K562 (cell line): ENCODE measurements at regions not wholly inside any gene's neighbourhood (a gene's known extent, or its start where the extent isn't known, plus 50 kb on each side); places are given as distances from the start of the nearest gene placed in this dataset.

Experiments
- ATAC-seq: fragments of 200-7000 bp; cut with Tn5 transposase; 3 replicates; pipeline ENCODE4 v1.9.1; 2020; ENCODE audit warnings: moderate library complexity
- BruUV-seq: library from RNA; stranded (reverse); fragments of 400-500 nt; replicated peaks from 2 replicates; lab custom pipeline; 2021; lab: Mats Ljungman, UMichigan
- CTCF ChIA-PET: fragments of 300-600 bp; formaldehyde crosslinking; extraction: SDS; loops from one replicate; lab custom pipeline; 2021; ENCODE audit warnings: low intra/inter-chr PET ratio; lab: Yijun Ruan, JAX
- POLR2A ChIA-PET: fragments of 300-600, 350-650 bp; sonication (Branson Sonifier 250); formaldehyde crosslinking; extraction: SDS; loops from one replicate; lab custom pipeline; 2021; ENCODE audit warnings: antibody characterized with exemption, inconsistent platforms; lab: Yijun Ruan, JAX
- DNase-seq, 4 experiments: peaks; one replicate each; pipeline versions ENCODE4 v3.0.0 to v3.0.0-alpha.2; 2011 to 2018; ENCODE audit warnings: low spot score in 3 of 4, mixed read lengths in 3 of 4; ENCODE audit errors: extremely low read depth in 1 of 4
- FAIRE-seq: peaks from 2 replicates; lab custom pipeline; 2011; peaks lifted over from hg19 to GRCh38; lab: Jason Lieb, UNC
- H2AFZ ChIP-seq: 2 replicates; pipeline ENCODE4 v1.6.0; 2011; ENCODE audit warnings: low read depth, low read length, control low read depth, inconsistent platforms
- H3K27ac ChIP-seq: fragments of 200-600 bp; 3 replicates; pipeline ENCODE4 v1.8.0; 2011; ENCODE audit warnings: low read depth, mild to moderate bottlenecking, control low read depth, inconsistent platforms, low read length, moderate library complexity, mixed read lengths; ENCODE audit errors: extremely low read depth
- H3K27me3 ChIP-seq, 2 experiments: fragments of 300-600 bp in 1 of 2; 2 replicates in 1 of 2; 3 replicates in 1 of 2; pipeline versions ENCODE4 v1.6.0 to v1.8.0; 2011; ENCODE audit warnings: inconsistent platforms in 2 of 2, low read length in 2 of 2, mild to moderate bottlenecking in 1 of 2, mixed read lengths in 1 of 2, moderate library complexity in 1 of 2; ENCODE audit not compliant: control insufficient read depth in 2 of 2, insufficient read depth in 2 of 2
- H3K36me3 ChIP-seq: fragments of 300-600 bp; 3 replicates; pipeline ENCODE4 v1.8.0; 2011; ENCODE audit warnings: mild to moderate bottlenecking, low read length, inconsistent platforms; ENCODE audit not compliant: control insufficient read depth, insufficient read depth
- H3K4me1 ChIP-seq, 2 experiments: fragments of 200-600 bp in 1 of 2; replicated peaks in 1 of 2; 2 replicates in 1 of 2; 3 replicates in 1 of 2; pipeline versions ENCODE4 v1.5.1 to v1.8.0; 2011; ENCODE audit warnings: inconsistent platforms in 2 of 2, low read length in 2 of 2, mild to moderate bottlenecking in 1 of 2, mixed read lengths in 1 of 2, moderate library complexity in 1 of 2; ENCODE audit not compliant: control insufficient read depth in 2 of 2, insufficient read depth in 2 of 2
- H3K4me2 ChIP-seq: 2 replicates; pipeline ENCODE4 v1.6.1; 2011; ENCODE audit warnings: low read length, control low read depth, inconsistent platforms, mixed read lengths; ENCODE audit not compliant: insufficient read depth
- H3K4me3 ChIP-seq: fragments of 200-600 bp; sonication (generic), shearing (Covaris generic); 2 replicates; pipeline ENCODE4 v1.5.1; 2016; ENCODE audit warnings: control low read depth, inconsistent platforms
- H3K79me2 ChIP-seq: fragments of 200-600 bp; 3 replicates; pipeline ENCODE4 v1.8.0; 2011; ENCODE audit warnings: low read length, inconsistent platforms; ENCODE audit not compliant: control insufficient read depth, insufficient read depth
- H3K9ac ChIP-seq, 2 experiments: 2 replicates each; pipeline versions ENCODE4 v1.6.0 to v1.6.1; 2011; ENCODE audit warnings: low read depth in 2 of 2, low read length in 2 of 2, control low read depth in 1 of 2, inconsistent platforms in 1 of 2, mild to moderate bottlenecking in 1 of 2, mixed read lengths in 1 of 2; ENCODE audit not compliant: insufficient read depth in 1 of 2
- H3K9me1 ChIP-seq: one replicate; pipeline ENCODE4 v1.6.0; 2011; ENCODE audit warnings: inconsistent platforms, mild to moderate bottlenecking, low read length, moderate library complexity; ENCODE audit not compliant: control insufficient read depth, insufficient read depth
- H3K9me3 ChIP-seq: replicated peaks from 2 replicates; pipeline ENCODE4 v1.5.1; 2011; ENCODE audit warnings: low read depth, low read length, inconsistent platforms; ENCODE audit not compliant: control insufficient read depth, insufficient read depth
- H4K20me1 ChIP-seq: replicated peaks from 2 replicates; pipeline ENCODE4 v1.6.1; 2011; ENCODE audit warnings: low read length, inconsistent platforms, mixed read lengths; ENCODE audit not compliant: control insufficient read depth, insufficient read depth
- ATF7 ChIP-seq: fragments of 450-650 bp; IDR thresholded peaks from 2 replicates; pipeline ENCODE4 v1.7.1; 2014; ENCODE audit warnings: mild to moderate bottlenecking, moderate library complexity
- CBX2 ChIP-seq: fragments of 200-600 bp; sonication (generic); IDR thresholded peaks from one replicate; pipeline ENCODE4 v1.6.1; 2012; ENCODE audit warnings: mild to moderate bottlenecking, low read length, inconsistent platforms; ENCODE audit not compliant: insufficient read depth, poor library complexity, severe bottlenecking
- ELF2 ChIP-seq: fragments of 250-450 bp; sonication (Bioruptor Pico); IDR thresholded peaks from 2 replicates; pipeline ENCODE4 v1.5.0; 2021; ENCODE audit warnings: mild to moderate bottlenecking
- FOXP4 ChIP-seq: sonication (generic); formaldehyde crosslinking; IDR thresholded peaks from 2 replicates; pipeline ENCODE4 v1.8.0; 2022; ENCODE audit warnings: mild to moderate bottlenecking, missing genetic modification reagents, borderline replicate concordance
- GABPA ChIP-seq: fragments of 200-800 bp; sonication (Bioruptor generic); conservative IDR thresholded peaks from 2 replicates; pipeline ENCODE4 v1.6.1; 2016; ENCODE audit warnings: low read depth, missing genetic modification characterization, missing compliant biosample characterization
- RNF219 ChIP-seq: fragments of 250-450 bp; sonication (Bioruptor Pico); IDR thresholded peaks from 2 replicates; pipeline ENCODE4 v1.5.0; 2022; ENCODE audit warnings: mild to moderate bottlenecking
- STAT5A ChIP-seq: IDR thresholded peaks from 2 replicates; pipeline ENCODE4 v1.6.1; 2012; ENCODE audit warnings: low read length, inconsistent platforms, borderline replicate concordance
- TAF1 ChIP-seq: IDR thresholded peaks from 2 replicates; pipeline ENCODE4 v1.6.1; 2011; ENCODE audit warnings: mild to moderate bottlenecking, low read length, moderate library complexity; ENCODE audit not compliant: insufficient read depth, control insufficient read depth, severe bottlenecking; ENCODE audit errors: extremely low read depth
- TBP ChIP-seq: optimal IDR thresholded peaks from 2 replicates; pipeline ENCODE3; 2011; ENCODE audit warnings: low read depth, low read length, improper control_type of control experiment
- ZBTB5 ChIP-seq: fragments of 450-650 bp; IDR thresholded peaks from 2 replicates; pipeline ENCODE4 v1.6.1; 2017; ENCODE audit warnings: antibody characterized with exemption
- ZNF77 ChIP-seq: fragments of 250-450 bp; sonication (Bioruptor Pico); IDR thresholded peaks from 2 replicates; pipeline ENCODE4 v1.5.0; 2020
- WGBS: fragments of 100-300 bp; shearing (Covaris generic); methylation state at CpG from one replicate; pipeline ENCODE4 v1.1.6; 2016; ENCODE audit warnings: low coverage, mixed read lengths; ENCODE audit not compliant: insufficient coverage; ENCODE audit errors: missing lambda C conversion rate; 5-methylcytosine and 5-hydroxymethylcytosine counted together
- in situ Hi-C: fragments of 300-500 bp; cut with MboI; formaldehyde crosslinking; loops from 4 replicates; pipeline ENCODE4 v1.15.0; 2018; ENCODE audit warnings: inconsistent platforms, mixed read lengths
- intact Hi-C: fragments of 100-400 bp; cut with micrococcal nuclease; formaldehyde crosslinking; loops from 2 replicates; pipeline ENCODE4 v1.14.2; 2022
- TF ChIP-seq, protein P1 (sequence below): IDR thresholded peaks from 2 replicates; pipeline ENCODE4 v1.6.1; 2016; ENCODE audit warnings: missing genetic modification characterization, missing compliant biosample characterization
- TF ChIP-seq, protein P2 (sequence below): sonication (generic); IDR thresholded peaks from 2 replicates; pipeline ENCODE4 v1.6.1; 2016

GRCh38 chr9:115225459-115226116, 107.6 kb upstream of the TNC start:
- CTCF ChIA-PET, result no interaction called here
- no peak for FAIRE-seq
- BruUV-seq, result no TSS peak
- TF ChIP-seq, protein P1, sequence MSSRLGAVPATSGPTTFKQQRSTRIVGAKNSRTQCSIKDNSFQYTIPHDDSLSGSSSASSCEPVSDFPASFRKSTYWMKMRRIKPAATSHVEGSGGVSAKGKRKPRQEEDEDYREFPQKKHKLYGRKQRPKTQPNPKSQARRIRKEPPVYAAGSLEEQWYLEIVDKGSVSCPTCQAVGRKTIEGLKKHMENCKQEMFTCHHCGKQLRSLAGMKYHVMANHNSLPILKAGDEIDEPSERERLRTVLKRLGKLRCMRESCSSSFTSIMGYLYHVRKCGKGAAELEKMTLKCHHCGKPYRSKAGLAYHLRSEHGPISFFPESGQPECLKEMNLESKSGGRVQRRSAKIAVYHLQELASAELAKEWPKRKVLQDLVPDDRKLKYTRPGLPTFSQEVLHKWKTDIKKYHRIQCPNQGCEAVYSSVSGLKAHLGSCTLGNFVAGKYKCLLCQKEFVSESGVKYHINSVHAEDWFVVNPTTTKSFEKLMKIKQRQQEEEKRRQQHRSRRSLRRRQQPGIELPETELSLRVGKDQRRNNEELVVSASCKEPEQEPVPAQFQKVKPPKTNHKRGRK, result no peak
- no peak for TF ChIP-seq ATF7
- TF ChIP-seq ZBTB5, result no peak
- TF ChIP-seq FOXP4 (CRISPR knock-in tag), result no peak
- TF ChIP-seq, protein P2, sequence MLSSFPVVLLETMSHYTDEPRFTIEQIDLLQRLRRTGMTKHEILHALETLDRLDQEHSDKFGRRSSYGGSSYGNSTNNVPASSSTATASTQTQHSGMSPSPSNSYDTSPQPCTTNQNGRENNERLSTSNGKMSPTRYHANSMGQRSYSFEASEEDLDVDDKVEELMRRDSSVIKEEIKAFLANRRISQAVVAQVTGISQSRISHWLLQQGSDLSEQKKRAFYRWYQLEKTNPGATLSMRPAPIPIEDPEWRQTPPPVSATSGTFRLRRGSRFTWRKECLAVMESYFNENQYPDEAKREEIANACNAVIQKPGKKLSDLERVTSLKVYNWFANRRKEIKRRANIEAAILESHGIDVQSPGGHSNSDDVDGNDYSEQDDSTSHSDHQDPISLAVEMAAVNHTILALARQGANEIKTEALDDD, result no peak
- TF ChIP-seq GABPA (tag), result no peak
- TF ChIP-seq TAF1, result no peak
- no peak for TF ChIP-seq RNF219 (CRISPR knock-in tag)
- TF ChIP-seq ELF2 (CRISPR knock-in tag), result no peak
- TF ChIP-seq ZNF77 (CRISPR knock-in tag), result no peak
- no peak for TF ChIP-seq STAT5A
- no peak for TF ChIP-seq CBX2
- TF ChIP-seq TBP, result no peak

More at GRCh38 chr9:115225459-115226116, 107.6 kb upstream of the TNC start:
- Histone ChIP-seq H2AFZ (no peak overlapping the region), H3K4me2 (no peak overlapping the region), H3K36me3 (no peaks in the 10 kb centered on the region), H3K9ac (no peak overlapping the region), H3K9me1 (no peaks in the 10 kb centered on the region), H3K27ac (no peak overlapping the region), H3K79me2 (no peaks in the 10 kb centered on the region), H3K9me3 (no peaks in the 10 kb centered on the region), H3K4me3 (no peak overlapping the region), H4K20me1 (no peaks in the 10 kb centered on the region), H3K27me3 (no peaks in the 10 kb centered on the region), H3K4me1 (no peaks in the 10 kb centered on the region)
- in situ Hi-C loops (no loop called here), intact Hi-C loops (no loop called here)
- ATAC-seq, result no peak
- WGBS, result 5% methylated on average over 3 of the region's 3 CpGs
- POLR2A ChIA-PET, result interaction anchor here (0.6 kb wide), 1 partner anchor 30 kb away, joined by 3 read pairs; no protein-coding TSS in a partner anchor
- no peak for DNase-seq
